ELF-1 (cell line): ENCODE measurements at regions not wholly inside any gene's neighbourhood (a gene's known extent, or its start where the extent isn't known, plus 50 kb on each side); places are given as distances from the start of the nearest gene placed in this dataset.

Source experiments
- DNase-seq: peaks from one replicate; pipeline ENCODE4 v3.0.0-alpha.2; 2016; ENCODE audit warnings: low read depth, low spot score

DNA sequence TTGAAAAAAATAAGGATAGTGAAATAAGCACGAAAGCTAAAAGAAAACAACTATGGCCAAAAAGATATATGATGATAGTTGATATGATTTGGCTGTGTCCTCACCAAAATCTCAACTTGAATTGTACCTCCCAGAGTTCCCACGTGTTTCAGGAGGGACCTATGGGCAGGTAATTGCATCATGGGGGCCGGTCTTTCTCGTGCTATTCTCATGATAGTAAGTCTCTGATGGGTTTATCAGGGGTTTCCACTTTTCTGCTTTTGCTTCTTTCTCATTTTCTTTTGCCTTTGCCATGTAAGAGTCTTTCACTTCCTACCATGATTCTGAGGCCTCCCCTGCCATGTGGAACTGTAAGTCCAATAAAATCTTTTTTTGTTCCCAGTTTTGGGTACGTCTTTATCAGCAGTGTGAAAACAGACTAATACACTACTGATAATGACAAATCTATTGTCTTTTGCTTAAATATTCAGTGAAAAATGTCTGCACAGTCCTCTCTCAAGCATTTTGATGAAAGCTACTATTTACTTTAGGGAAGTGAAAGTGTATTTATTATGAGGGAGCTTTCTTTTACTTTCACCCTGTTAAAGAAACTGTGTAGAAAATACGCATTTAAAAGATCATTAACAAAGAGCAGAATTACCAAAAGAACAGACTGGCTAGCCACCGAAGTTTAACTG lies 389.1 kb downstream of the HTR1B start:
- DNase-seq: no peak

DNA sequence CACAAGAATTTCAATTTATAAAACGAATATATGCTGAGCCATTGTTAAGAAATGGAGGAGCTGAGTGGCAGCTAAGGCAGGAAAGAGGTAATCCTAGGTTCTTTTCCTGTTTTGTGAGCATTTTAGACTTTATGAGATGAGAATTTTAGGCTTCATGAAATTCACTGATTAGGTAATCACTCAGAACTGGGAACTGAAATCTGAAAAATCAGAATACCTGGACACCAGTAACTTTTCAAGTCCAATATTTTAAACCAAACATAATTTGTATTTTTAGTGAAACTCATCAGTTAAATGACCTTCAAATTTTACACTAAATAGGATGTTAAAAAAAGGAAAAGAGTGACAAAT lies 389.9 kb downstream of the HTR1B start:
- no peak for DNase-seq

DNA sequence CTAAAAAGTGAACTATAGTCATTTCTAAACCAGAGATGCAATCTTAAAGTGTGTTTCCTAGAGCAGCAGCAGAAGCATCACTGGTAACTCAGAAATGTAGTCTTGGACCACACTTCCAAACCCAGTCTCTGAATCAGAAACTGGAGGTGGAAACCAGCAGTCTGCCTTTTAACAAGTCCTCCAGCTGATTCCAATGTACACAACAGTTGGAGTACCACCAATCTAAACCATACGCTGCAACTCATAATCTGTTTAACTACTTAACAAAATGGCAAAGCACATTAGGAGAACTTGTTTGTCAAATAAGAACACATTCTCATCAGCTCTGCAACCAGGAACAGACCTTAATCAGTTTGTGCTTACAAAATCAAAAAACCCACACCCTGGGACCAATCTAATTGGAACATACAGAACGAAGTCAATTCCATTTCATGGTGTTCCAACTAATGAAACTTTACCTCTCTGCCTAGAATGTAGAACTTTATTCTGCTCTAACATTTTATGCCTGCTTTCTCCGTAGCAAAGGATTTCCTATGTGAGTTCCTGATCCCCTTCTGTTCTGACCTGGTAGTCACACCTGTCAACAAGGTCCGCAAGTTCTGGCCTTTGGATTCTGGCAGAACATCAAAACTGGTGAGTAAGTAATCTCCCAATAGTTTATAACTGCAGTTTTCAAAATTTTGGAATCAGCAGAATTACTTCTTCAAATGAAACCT lies 390.4 kb downstream of the HTR1B start:
- no peak for DNase-seq

DNA sequence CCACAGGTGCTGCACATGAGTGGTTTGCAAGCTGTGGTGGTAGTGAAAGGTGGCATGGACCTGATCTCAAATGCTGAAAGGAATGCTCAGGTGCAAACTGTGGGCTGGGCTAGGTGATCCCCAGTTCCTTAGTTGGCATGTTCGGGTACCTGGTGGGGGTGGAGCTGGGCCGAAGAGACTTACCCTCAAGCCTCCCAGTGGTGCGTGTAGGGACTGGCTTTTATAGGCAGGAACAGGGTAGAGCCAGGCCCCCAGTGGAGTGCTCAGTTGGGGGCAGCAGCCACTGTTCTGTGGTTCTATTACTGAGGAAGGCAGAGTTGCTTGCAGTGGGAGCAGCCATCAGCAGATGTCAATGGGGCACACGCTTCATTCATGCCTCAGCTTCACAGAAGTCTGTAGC lies 399.8 kb downstream of the HTR1B start:
- DNase-seq: no peak

DNA sequence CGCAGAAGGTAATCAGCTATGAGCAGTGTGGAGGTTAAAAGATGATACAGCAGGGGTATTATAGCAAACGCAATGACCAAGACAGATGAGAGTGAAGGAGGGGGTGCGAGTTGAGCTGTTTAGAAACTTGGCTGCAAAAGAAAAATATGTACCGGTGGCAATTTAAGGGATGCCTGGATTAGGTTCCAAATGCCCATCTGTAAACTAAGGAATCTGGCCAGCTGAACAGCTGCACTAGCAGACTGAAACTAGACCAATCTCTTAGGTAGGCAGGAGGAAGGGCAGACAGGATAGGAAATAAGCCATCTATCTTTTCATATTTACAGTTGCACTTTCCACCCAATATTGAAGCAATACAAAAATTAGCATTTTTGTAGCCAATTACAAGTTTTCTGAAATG lies 407.6 kb downstream of the HTR1B start:
- no peak for DNase-seq

DNA sequence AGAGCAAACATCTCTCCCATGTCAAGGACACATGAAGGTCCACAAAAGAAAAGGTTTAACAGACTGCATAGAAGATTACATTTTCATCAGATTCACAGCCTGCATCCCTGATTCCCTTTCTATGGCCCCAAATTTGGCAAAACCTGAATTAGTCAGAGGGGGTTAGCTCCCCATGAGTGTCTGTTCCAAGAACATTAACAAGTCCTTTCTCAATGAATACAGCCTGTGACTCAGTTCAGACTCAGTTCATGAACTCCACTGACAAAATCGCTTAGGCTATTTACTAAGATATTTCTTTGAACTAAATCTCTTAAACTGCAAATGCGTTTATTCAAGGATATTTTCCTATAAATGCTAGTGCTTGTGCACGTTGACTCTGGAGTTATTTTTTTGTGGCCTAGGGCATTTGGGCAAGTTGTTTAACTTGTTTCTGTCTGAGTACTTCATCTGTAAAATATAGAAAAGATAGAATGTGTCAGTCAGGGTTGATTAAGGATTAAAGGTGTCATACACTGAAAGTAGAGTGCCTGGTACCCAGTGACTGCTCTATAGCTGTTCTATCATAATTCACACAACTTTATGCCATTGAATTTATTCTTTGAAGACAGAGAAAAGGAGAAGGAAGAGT lies 422.6 kb downstream of the HTR1B start:
- DNase-seq: no peak

DNA sequence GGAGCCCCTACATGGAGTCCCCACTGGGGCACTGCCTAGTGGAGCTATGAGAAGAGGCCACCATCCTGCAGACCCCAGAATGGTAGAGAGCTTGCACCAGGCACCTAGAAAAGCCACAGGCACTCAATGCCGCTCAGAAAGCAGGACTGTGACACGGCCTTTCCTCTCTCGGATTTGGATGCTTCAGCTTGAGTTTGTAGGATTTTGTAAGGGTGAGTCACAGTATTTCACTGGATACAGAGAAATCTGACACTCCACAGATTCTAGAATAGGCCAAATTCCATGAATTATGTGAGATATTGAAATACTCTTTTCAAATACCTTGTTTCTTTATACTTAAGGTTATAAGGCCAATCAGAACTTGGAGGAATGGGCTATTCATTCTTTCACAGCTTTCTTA lies 424.5 kb downstream of the HTR1B start:
- no peak for DNase-seq

DNA sequence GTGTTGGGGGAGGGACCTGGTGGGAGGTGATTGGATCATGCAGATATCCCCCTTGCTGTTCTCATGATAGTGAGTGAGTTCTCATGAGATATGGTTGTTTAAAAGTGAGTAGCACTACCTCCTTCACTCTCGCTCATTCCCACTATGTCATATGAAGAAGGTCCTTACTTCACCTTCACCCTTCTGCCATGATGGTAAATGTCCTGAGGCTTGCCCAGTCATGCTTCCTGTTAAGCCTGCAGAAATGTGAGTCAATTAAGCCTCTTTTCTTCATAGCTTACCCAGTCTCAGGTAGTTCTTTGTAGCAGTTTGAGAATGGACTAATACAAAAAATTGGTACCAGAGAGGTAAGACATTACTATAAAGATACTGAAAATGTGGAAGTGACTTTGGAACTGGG lies 425.9 kb downstream of the HTR1B start:
- DNase-seq: no peak

DNA sequence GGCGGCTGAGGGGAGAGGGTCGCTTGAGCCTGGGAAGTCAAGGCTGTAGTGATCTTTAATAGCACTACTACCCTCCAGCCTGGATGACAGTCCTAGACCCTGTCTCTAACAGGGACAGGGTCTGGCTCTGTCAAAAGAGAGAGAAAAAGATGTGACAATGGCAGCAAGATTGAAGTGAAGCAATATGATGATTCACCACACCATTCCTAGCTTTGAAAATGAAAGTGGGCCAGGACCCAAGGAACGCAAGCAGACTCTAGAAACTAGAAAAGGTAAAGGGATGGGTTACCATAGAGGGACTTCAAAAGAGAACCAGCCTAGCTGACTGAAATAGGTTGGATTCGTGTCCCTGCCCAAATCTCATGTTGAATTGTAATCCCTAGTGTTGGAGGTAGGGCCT lies 426.9 kb downstream of the HTR1B start:
- no peak for DNase-seq

DNA sequence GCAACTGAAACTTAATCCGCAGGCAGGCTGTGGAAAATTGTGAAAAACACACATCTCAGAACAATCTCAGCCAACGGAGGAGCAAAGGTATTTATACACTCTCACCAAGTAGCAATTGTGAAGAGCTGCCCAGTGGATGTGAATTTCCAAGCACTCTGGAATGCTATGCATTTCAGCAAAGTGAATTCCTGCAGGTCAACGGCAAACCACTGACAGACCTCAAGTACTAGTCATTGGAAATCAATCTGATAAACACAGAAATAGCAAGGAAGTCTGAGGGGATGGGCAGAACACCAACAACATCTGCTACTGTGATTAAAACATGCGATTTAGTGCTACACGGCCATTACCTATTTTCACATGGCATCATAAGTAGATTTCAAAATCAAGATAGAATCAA lies 429.1 kb downstream of the HTR1B start:
- DNase-seq: peak; percentile 38

DNA sequence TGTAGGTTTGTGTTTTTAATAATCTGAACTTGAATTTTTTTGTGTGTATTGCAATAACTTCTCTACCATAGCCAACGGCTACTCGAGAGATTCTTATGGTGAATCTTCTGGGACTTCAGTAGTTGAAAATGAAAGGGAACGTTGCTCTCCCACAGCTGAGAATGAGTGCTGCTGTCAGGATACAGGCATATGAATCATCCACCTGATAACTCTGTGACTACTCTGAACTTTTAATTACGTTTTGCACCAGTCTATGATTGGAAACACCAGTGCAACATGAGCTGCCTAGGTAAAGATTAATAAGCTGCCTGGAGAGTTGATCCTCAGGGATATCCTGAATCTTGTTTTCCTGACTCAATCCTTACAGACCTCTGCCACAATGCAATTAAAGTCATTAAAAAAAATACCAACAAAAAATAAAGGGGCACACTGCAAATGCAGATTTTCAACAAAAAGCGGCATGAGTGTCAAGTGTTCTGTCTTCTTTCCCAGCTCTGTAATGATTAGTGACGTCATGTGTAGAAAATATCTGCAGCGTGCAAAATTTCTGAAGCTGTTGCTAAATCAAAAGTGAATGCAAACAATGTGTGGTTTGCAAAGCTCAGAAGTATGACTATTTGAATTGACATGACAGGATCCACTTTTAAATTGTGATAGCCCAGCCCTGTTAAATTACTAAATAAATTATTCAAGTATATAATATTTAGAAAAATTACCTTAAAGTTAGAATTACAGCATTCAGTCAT lies 432.2 kb downstream of the HTR1B start:
- DNase-seq: no peak

DNA sequence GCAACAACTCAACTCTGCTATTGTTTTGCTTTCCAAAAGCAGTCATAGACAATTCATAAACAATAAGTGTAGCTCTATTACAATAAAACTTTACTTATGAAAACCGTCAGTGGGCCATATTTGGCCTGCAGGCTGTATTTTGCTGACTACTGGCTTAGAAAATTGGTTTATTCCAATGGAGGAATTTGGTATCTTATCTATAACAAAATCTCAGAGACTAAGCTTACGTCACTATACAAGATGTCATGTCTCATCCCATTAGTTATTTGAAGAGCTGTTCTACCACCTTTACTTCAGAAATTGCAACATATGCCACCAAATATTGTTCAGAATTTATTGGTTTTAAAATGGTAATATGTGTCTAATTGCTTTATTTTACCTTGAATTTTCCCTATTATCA lies 436.9 kb downstream of the HTR1B start:
- DNase-seq: no peak

DNA sequence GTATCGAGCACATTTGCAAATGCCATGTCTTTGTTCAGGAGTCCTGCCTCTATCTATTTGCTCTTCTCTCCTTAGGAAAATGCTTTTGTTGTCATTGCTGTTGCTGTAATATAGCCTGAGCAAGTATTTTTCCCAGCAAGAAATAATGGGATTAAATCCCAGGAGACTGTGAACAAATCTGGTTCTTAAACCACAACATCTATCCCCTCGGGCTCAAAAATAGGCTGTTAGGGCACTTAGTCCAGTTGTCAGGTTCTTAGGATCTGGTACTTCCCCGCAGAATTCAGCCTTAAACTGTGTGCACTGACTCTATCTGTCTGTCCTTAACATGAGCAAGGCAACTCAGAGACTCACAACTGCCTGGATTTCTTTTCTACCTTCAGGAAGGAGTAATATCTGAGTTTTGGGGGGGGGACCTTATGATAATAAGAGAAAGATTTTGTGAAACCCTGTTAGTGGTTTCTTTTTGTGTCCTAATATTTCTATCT lies 437.5 kb downstream of the HTR1B start:
- DNase-seq: no peak

DNA sequence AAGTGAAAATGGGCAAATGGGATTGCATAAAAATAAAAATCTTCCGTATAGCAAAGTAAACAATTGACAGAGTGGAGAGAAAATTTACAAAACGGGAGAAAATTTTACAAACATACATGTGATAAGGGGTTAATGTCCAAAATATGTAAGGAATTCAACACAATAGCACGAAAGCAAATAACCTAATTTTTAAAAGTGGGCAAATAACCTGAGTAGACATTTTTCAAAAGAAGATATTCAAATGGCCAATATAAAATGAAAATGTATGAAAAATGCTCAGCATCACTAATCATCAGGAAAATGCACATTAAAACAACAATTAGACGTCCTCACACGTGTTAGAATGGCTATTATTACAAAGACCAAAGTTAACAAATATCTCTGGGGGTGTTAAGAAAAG lies 441.5 kb downstream of the HTR1B start:
- DNase-seq: no peak

DNA sequence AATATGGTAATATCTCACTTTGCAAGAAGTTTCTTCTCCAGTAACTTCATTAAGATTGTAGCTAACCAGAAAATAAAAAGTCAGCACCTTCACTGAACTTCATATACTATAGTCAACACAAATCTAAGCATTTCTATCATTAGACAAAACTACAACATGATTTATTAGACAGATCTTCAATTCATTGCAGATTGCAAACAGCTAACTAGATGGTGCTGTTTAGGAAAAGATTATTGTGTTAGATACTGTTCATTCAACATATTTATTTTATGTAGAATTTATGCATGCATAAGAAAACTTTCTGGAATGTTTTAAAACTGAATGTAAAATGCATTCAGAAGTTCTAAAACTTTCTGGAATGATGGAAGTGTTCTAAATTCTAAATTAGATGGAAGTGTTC lies 442.1 kb downstream of the HTR1B start:
- DNase-seq: no peak

DNA sequence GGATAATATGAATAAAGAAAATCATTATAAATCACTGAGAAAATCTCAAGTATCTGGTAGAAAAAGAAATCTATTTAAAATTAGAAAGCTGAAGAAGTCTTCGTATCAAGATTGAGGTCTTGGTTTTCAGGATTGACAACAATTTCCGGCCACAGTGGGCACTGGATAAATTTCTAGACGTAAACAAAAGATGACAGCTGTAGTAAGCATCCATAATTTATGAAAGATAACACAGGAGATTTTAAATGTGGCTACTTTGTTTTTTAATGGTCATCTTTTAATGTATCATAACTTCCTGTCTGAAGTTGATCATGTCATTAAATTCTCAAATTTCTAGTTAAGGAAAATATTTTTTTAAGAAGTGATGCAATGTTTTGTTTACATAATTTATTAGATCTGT lies 444.2 kb downstream of the HTR1B start:
- DNase-seq: no peak

DNA sequence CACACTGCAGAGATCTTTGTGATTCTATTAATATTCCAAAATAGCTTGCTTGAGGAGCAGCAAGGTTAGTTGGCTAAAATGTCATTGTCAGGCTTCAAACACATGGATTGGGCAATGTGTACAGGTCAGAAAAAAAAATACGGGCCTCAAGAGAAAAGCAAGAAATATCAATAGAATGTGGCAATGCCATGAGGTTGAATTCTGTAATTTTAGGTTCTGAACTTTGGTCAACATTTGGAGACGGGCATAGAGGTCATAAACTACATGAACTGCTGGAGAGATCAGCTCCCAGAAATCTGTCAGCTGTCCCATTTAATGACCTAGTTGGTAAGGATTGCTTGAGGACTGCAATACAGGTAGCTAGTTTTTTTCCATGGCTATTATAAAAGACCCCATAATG lies 445.8 kb downstream of the HTR1B start:
- no peak for DNase-seq

DNA sequence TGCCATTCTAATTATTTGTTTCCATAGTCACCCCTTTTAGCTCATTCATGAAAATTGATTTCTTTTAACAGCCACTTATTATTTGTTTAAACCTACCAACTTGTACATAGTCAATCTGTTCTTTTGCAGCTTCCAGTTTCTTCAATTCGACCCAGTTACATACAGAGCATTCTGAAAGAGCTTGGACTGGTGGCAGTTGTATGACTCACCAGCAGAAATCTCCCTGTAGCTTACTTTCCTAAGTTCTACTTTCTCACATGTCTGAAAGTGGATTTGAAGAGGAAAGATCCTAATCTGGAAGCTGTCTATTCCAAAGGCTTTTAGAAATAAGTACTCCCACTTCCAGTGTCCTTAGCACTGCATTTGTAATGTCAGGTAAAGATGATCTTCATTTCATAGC lies 447.9 kb downstream of the HTR1B start:
- no peak for DNase-seq

DNA sequence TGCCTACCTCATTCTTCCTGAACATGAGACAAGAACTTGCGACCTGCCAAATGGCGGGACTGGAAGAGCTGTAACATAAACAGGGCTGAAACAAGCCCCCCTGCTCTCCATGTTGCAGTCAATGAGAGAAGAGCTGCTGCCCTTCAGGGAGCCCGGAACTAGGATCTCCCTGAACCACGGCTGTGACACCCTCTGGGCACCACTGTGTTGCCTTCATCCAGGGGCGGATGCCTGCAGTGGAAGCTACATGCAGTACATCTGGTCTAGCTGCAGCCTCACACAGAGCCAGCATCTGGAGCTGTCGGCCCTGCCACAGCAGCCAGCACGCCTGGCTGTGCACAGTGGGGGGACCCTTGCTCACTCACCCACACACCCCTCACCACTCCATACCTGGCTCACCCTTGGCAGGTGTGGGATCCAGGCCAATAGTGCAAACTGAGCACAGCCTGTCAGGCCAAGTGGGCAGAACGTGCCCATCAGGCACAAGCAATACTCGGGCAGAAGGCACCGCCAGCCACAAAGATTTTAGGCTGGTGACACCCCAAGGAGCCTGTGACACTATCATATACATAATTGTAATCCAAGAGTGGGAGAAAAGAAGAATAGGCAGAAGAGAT lies 451.3 kb downstream of the HTR1B start:
- DNase-seq: no peak

DNA sequence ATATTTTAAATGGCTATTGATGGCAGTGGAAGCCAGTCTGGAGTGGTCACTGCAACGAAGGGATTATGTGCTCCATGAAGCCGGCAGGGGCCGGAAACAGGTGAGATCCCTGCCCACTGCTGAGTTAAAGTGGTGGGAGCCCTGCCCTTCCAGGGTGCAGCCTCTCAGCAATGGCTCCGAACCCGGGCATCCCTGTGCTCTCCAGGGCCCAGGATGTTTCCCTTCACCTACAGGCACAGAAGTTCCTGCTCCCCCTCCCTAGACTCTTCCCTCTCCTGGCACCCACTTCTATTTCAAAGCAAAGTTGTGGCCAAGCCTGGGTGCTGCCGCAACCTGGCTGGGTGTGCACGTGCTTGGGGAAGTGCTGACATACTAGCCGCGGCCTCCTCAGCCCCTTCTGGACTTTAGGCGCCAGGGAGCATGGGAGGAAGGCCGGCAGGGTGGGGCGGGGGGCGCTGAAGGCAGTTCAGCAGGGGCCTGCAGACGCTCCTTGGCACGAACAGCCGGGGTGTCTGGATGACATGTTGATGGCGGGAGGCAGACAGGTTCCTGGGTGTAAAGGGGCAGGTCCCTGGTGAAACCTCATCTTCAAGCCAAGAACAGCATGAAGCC lies 452.3 kb downstream of the HTR1B start:
- no peak for DNase-seq

DNA sequence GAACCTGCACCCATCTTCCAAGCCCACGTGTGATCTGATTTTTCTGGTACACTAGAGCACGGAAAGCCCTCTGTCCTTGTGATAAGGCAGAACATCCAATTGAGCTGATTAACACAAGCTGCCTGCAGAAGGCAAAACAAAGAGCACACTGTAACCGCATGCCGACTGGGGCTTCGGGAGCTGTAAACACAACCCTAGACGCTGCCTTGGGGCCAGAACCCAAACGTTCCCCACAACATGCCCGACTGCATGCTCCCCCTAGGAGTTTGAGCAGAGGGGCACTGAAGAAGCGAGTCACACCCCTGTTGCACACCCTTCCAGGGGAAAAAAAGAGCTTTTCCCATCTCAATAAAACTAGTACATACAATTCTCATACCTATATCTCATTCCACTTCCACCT lies 470.7 kb downstream of the HTR1B start:
- DNase-seq: peak; percentile 55

DNA sequence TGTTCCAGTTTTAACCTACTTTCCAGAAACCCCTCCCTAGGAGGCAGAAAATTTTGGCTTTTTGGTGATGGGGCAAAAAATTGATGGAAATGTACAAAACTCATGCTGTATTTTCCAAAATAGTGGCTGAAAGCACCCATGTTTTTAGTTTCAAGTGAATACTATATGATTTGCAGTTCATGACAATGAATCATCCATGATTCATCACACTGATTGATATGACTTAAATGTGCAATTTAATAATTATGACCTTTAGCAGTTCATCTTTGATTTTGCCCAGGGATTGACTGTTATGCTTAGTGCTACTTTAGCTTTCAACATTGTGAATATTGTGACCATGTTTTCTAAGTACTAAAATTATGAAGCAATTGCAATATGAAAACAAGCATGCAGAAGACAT lies 478.7 kb downstream of the HTR1B start:
- DNase-seq: no peak
